Thoracic aorta (tissue), 2 donors: ENCODE measurements at regions not wholly inside any gene's neighbourhood (a gene's known extent, or its start where the extent isn't known, plus 50 kb on each side); places are given as distances from the start of the nearest gene placed in this dataset.

Experiments used
- ATAC-seq: fragments of 150-250 bp; one replicate; pipeline ENCODE4 v1.8.0; 2017; ENCODE audit warnings: low read depth; ENCODE audit not compliant: insufficient number of reproducible peaks, low FRiP score
- DNase-seq: peaks from one replicate; pipeline ENCODE4 v3.0.0-alpha.2; 2020; ENCODE audit warnings: low spot score
- H3K27ac ChIP-seq, 2 donors: fragments of 200-600 bp; sonication (generic); 1 replicate in 1 of 2; 2 replicates in 1 of 2; pipeline ENCODE4 v1.5.1; 2016; ENCODE audit warnings: mild to moderate bottlenecking in 2 of 2, moderate library complexity in 2 of 2
- H3K27me3 ChIP-seq: fragments of 200-600 bp; sonication (generic); replicated peaks from 2 replicates; pipeline ENCODE4 v1.6.0; 2016; ENCODE audit warnings: mild to moderate bottlenecking; ENCODE audit not compliant: insufficient read depth
- H3K36me3 ChIP-seq: fragments of 200-600 bp; sonication (generic); one replicate; pipeline ENCODE4 v1.5.1; 2016
- H3K4me1 ChIP-seq, 2 donors: fragments of 200-600 bp; sonication (generic); 1 replicate in 1 of 2; 2 replicates in 1 of 2; pipeline versions ENCODE4 v1.5.1 to v1.6.0; 2016; ENCODE audit warnings: low read depth in 2 of 2, mild to moderate bottlenecking in 1 of 2; ENCODE audit not compliant: control insufficient read depth in 1 of 2
- H3K4me3 ChIP-seq: fragments of 200-600 bp; sonication (generic); 2 replicates; pipeline ENCODE4 v1.5.1; 2016; ENCODE audit warnings: mild to moderate bottlenecking
- H3K9me3 ChIP-seq: fragments of 200-600 bp; sonication (generic); 2 replicates; pipeline ENCODE4 v1.5.1; 2016
- CTCF ChIP-seq: fragments of 200-600 bp; sonication (generic); IDR thresholded peaks from one replicate; pipeline ENCODE4 v1.5.1; 2019; ENCODE audit warnings: antibody characterized with exemption

- no peak for ATAC-seq
- Histone ChIP-seq H3K27me3 (no peaks in the 10 kb centered on the region), H3K4me1 (no peaks in the 10 kb centered on the region), H3K9me3 (no peaks in the 10 kb centered on the region), H3K27ac (no peak overlapping the region), H3K36me3 (no peaks in the 10 kb centered on the region), H3K4me3 (no peak overlapping the region)
- no peak for TF ChIP-seq CTCF
- no peak for DNase-seq
These were observed 612.3 kb downstream of the KCNH5 start for GRCh38 chr14:62432955-62433354.

GRCh38 chr14:62436261-62436660 is 609.0 kb downstream of the KCNH5 start:
- TF ChIP-seq CTCF: no peak
- DNase-seq (no peak), ATAC-seq (no peak)
- Histone ChIP-seq H3K4me3 (no peak overlapping the region), H3K9me3 (peaks cover 5% of the 10 kb centered on the region), H3K36me3 (no peaks in the 10 kb centered on the region), H3K27me3 (no peaks in the 10 kb centered on the region), H3K4me1 (no peaks in the 10 kb centered on the region), H3K27ac (no peak overlapping the region)

- ATAC-seq (no peak), DNase-seq (no peak)
- Histone ChIP-seq H3K36me3 (no peaks in the 10 kb centered on the region), H3K4me3 (no peak overlapping the region), H3K9me3 (peaks cover 5% of the 10 kb centered on the region), H3K4me1 (no peaks in the 10 kb centered on the region), H3K27ac (no peak overlapping the region), H3K27me3 (no peaks in the 10 kb centered on the region)
- no peak for TF ChIP-seq CTCF
These were observed 606.0 kb downstream of the KCNH5 start for GRCh38 chr14:62439210-62439609.

GRCh38 chr14:62443796-62444195 is 601.5 kb downstream of the KCNH5 start:
- ATAC-seq: no peak
- Histone ChIP-seq H3K4me1 (no peaks in the 10 kb centered on the region), H3K27ac (no peak overlapping the region), H3K4me3 (no peak overlapping the region), H3K27me3 (no peaks in the 10 kb centered on the region), H3K36me3 (no peaks in the 10 kb centered on the region), H3K9me3 (peaks cover 5% of the 10 kb centered on the region)
- no peak for TF ChIP-seq CTCF
- no peak for DNase-seq

GRCh38 chr14:62445570-62445969 is 599.7 kb downstream of the KCNH5 start:
- no peaks in the 10 kb centered on the region for H3K4me1 ChIP-seq
- TF ChIP-seq CTCF: no peak
- no peaks in the 10 kb centered on the region for H3K27me3 ChIP-seq
- H3K27ac ChIP-seq: no peak overlapping the region
- H3K9me3 ChIP-seq: no peaks in the 10 kb centered on the region
- no peak for ATAC-seq
- H3K4me3 ChIP-seq: no peak overlapping the region
- no peak for DNase-seq
- no peaks in the 10 kb centered on the region for H3K36me3 ChIP-seq
